Osteocyte (in vitro differentiated cells): ENCODE measurements at regions not wholly inside any gene's neighbourhood (a gene's known extent, or its start where the extent isn't known, plus 50 kb on each side); places are given as distances from the start of the nearest gene placed in this dataset.

ENCODE experiments used
- DNase-seq: peaks from one replicate; pipeline ENCODE4 v3.0.0; 2021; ENCODE audit warnings: mixed read lengths; ENCODE audit not compliant: unreplicated experiment; ENCODE audit errors: extremely low spot score
- H3K27ac Mint-ChIP-seq: one replicate; pipeline ENCODE4 v1.8.0; 2021; ENCODE audit warnings: mild to moderate bottlenecking, mixed read lengths; ENCODE audit not compliant: unreplicated experiment
- H3K27me3 Mint-ChIP-seq: one replicate; pipeline ENCODE4 v1.8.0; 2021; ENCODE audit warnings: mixed read lengths; ENCODE audit not compliant: unreplicated experiment
- H3K36me3 Mint-ChIP-seq: one replicate; pipeline ENCODE4 v1.8.0; 2021; ENCODE audit warnings: mixed read lengths; ENCODE audit not compliant: unreplicated experiment
- H3K4me1 Mint-ChIP-seq: one replicate; pipeline ENCODE4 v1.8.0; 2021; ENCODE audit warnings: mixed read lengths; ENCODE audit not compliant: unreplicated experiment
- H3K4me3 Mint-ChIP-seq: one replicate; pipeline ENCODE4 v1.8.0; 2021; ENCODE audit warnings: mild to moderate bottlenecking, moderate library complexity, mixed read lengths; ENCODE audit not compliant: unreplicated experiment
- H3K9me3 Mint-ChIP-seq: one replicate; pipeline ENCODE4 v1.8.0; 2021; ENCODE audit warnings: mixed read lengths; ENCODE audit not compliant: unreplicated experiment
- CTCF ChIP-seq: fragments of 200-600 bp; sonication (generic); IDR thresholded peaks from 2 replicates; pipeline ENCODE4 v1.5.0; 2021; ENCODE audit warnings: antibody characterized with exemption, mild to moderate bottlenecking, moderate library complexity

GRCh38 chr2:149652526-149652925 lies 65.0 kb upstream of the MMADHC start:
- no peak overlapping the region for H3K27ac Mint-ChIP-seq
- no peaks in the 10 kb centered on the region for H3K27me3 Mint-ChIP-seq
- peaks cover 26% of the 10 kb centered on the region for H3K4me1 Mint-ChIP-seq
- H3K36me3 Mint-ChIP-seq = no peaks in the 10 kb centered on the region
- no peak overlapping the region for H3K4me3 Mint-ChIP-seq
- H3K9me3 Mint-ChIP-seq = peaks cover 4% of the 10 kb centered on the region
- TF ChIP-seq CTCF = no peak
- DNase-seq = no peak

- TF ChIP-seq CTCF = no peak
- Mint-ChIP-seq H3K27me3 (no peaks in the 10 kb centered on the region), H3K9me3 (peaks cover 4% of the 10 kb centered on the region), H3K27ac (no peak overlapping the region), H3K4me1 (peaks cover 27% of the 10 kb centered on the region), H3K4me3 (no peak overlapping the region), H3K36me3 (no peaks in the 10 kb centered on the region)
- DNase-seq = no peak
These were observed 63.7 kb upstream of the MMADHC start for GRCh38 chr2:149651229-149651628.

- no peak for DNase-seq
- H3K36me3 Mint-ChIP-seq = no peaks in the 10 kb centered on the region
These were observed 62.4 kb upstream of the MMADHC start for GRCh38 chr2:149650006-149650405.

DNA sequence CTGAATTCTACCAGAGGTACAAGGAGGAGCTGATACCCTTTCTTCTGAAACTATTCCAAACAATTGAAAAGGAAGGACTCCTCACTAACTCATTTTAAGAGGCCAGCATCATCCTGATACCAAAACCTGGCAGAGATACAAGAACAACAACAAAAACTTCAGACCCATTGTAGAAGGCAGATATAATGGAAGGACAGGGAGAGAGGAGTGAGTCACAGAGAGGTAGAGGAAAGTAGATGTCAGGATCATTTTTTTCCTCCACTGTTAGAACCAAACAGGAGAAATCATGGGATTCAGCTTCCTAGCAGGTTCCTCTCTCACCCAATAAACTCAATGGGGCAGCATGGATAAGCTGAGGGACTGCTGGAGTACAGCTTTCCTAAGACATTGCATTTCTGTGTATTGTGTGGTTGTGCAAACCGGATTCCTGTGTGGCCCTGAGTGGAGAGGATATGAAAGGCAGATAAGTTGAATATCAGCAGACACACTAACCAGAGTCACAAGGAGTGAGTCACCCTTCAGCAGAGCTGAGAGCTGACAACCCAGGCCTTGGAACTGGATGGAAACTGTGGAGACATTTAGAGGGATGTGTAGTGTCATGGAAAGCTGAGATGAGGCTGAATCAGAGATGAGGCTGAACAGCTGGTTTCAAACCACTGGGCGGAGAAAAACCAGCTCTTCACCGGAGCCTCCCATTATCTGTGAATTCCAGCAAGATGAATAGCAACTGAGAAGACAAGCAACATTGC lies 60.9 kb upstream of the MMADHC start:
- DNase-seq = no peak
- Mint-ChIP-seq H3K27ac (peak overlapping the region; percentile 74), H3K9me3 (no peaks in the 10 kb centered on the region), H3K4me3 (no peak overlapping the region), H3K4me1 (peaks cover 27% of the 10 kb centered on the region), H3K27me3 (no peaks in the 10 kb centered on the region), H3K36me3 (no peaks in the 10 kb centered on the region)
- TF ChIP-seq CTCF = peak; percentile 18

More at GRCh38 chr2:149650006-149650405, 62.4 kb upstream of the MMADHC start:
- H3K9me3 Mint-ChIP-seq = no peaks in the 10 kb centered on the region
- H3K27me3 Mint-ChIP-seq = no peaks in the 10 kb centered on the region
- H3K4me3 Mint-ChIP-seq = no peak overlapping the region
- peaks cover 27% of the 10 kb centered on the region for H3K4me1 Mint-ChIP-seq
- H3K27ac Mint-ChIP-seq = no peak overlapping the region
- no peak for TF ChIP-seq CTCF

- Mint-ChIP-seq H3K36me3 (peaks cover 1% of the 10 kb centered on the region), H3K4me3 (no peak overlapping the region), H3K27ac (no peak overlapping the region), H3K4me1 (peaks cover 24% of the 10 kb centered on the region), H3K9me3 (peaks cover 15% of the 10 kb centered on the region), H3K27me3 (no peaks in the 10 kb centered on the region)
- no peak for DNase-seq
- peak; percentile 47 for TF ChIP-seq CTCF
These were observed 57.8 kb upstream of the MMADHC start for GRCh38 chr2:149645391-149645790.
